IMR-90 (cell line): ENCODE measurements at regions not wholly inside any gene's neighbourhood (a gene's known extent, or its start where the extent isn't known, plus 50 kb on each side); places are given as distances from the start of the nearest gene placed in this dataset.

Source experiments
- ATAC-seq: fragments of 200-7000 bp; cut with Tn5 transposase; 2 replicates; pipeline ENCODE4 v1.9.1; 2020; ENCODE audit warnings: low read depth, mild to moderate bottlenecking, moderate library complexity
- BruUV-seq: library from RNA; stranded (reverse); fragments of 400-500 nt; replicated peaks from 2 replicates; lab custom pipeline; 2021; lab: Mats Ljungman, UMichigan
- CTCF ChIA-PET: fragments of 300-600 bp; formaldehyde crosslinking; extraction: SDS; loops from one replicate; lab custom pipeline; 2021; ENCODE audit warnings: antibody characterized with exemption; lab: Yijun Ruan, JAX
- POLR2A ChIA-PET: fragments of 300-600 bp; sonication (Branson Sonifier 250); formaldehyde crosslinking; loops from one replicate; lab custom pipeline; 2022; ENCODE audit warnings: antibody characterized with exemption; ENCODE audit not compliant: unreplicated experiment; lab: Charles Lee
- DNase-seq: peaks from one replicate; pipeline ENCODE4 v3.0.0; 2013
- H2AFZ ChIP-seq: replicated peaks from 2 replicates; pipeline ENCODE3; 2013; ENCODE audit warnings: low read length, mild to moderate bottlenecking; ENCODE audit not compliant: poor library complexity
- H2AK5ac ChIP-seq: 2 replicates; pipeline ENCODE4 v1.6.1; 2013; ENCODE audit warnings: low read depth, low read length, inconsistent platforms
- H2AK9ac ChIP-seq: replicated peaks from 2 replicates; pipeline ENCODE3; 2013; ENCODE audit warnings: mild to moderate bottlenecking, low read depth, low read length, moderate library complexity; ENCODE audit not compliant: poor library complexity
- H2BK120ac ChIP-seq: 2 replicates; pipeline ENCODE4 v1.6.1; 2013; ENCODE audit warnings: low read depth, low read length, inconsistent platforms
- H2BK15ac ChIP-seq: 3 replicates; pipeline ENCODE4 v1.6.1; 2013; ENCODE audit warnings: low read depth, low read length, inconsistent platforms
- H2BK20ac ChIP-seq: 2 replicates; pipeline ENCODE4 v1.6.1; 2013; ENCODE audit warnings: low read depth, mild to moderate bottlenecking, inconsistent platforms, low read length, moderate library complexity
- H2BK5ac ChIP-seq: 2 replicates; pipeline ENCODE4 v1.6.1; 2013; ENCODE audit warnings: mild to moderate bottlenecking, low read depth, low read length, inconsistent platforms; ENCODE audit not compliant: poor library complexity, severe bottlenecking
- H3K14ac ChIP-seq: replicated peaks from 2 replicates; pipeline ENCODE4 v1.6.1; 2013; ENCODE audit warnings: low read depth, low read length, inconsistent platforms
- H3K18ac ChIP-seq: 2 replicates; pipeline ENCODE4 v1.6.1; 2013; ENCODE audit warnings: low read depth, low read length, control low read depth
- H3K23ac ChIP-seq: 2 replicates; pipeline ENCODE4 v1.6.1; 2013; ENCODE audit warnings: low read depth, low read length, inconsistent platforms
- H3K27ac ChIP-seq: 2 replicates; pipeline ENCODE4 v1.5.1; 2013; ENCODE audit warnings: mild to moderate bottlenecking, control low read depth, low read length; ENCODE audit not compliant: insufficient read depth
- H3K27me3 ChIP-seq: 2 replicates; pipeline ENCODE4 v1.6.1; 2013; ENCODE audit warnings: low read length; ENCODE audit not compliant: control insufficient read depth, insufficient read depth
- H3K36me3 ChIP-seq: 2 replicates; pipeline ENCODE4 v1.6.1; 2013; ENCODE audit warnings: low read length, mixed read lengths; ENCODE audit not compliant: control insufficient read depth, insufficient read depth
- H3K4ac ChIP-seq: 2 replicates; pipeline ENCODE4 v1.6.1; 2013; ENCODE audit warnings: low read depth, low read length, inconsistent platforms
- H3K4me1 ChIP-seq: 2 replicates; pipeline ENCODE4 v1.6.1; 2013; ENCODE audit warnings: low read length, mixed read lengths; ENCODE audit not compliant: control insufficient read depth, insufficient read depth
- H3K4me2 ChIP-seq: 2 replicates; pipeline ENCODE4 v1.6.1; 2013; ENCODE audit warnings: low read depth, mild to moderate bottlenecking, control low read depth, low read length, moderate library complexity
- H3K4me3 ChIP-seq: 2 replicates; pipeline ENCODE4 v1.5.1; 2013; ENCODE audit warnings: low read depth, mild to moderate bottlenecking, control low read depth, low read length, moderate library complexity; ENCODE audit not compliant: insufficient read depth
- H3K56ac ChIP-seq: 2 replicates; pipeline ENCODE4 v1.6.1; 2013; ENCODE audit warnings: low read length, inconsistent platforms; ENCODE audit not compliant: insufficient read depth; ENCODE audit errors: extremely low read depth
- H3K79me1 ChIP-seq, 2 experiments: 2 replicates each; pipeline ENCODE4 v1.6.1; 2013; ENCODE audit warnings: low read length in 2 of 2, inconsistent platforms in 1 of 2, low read depth in 1 of 2
- H3K9ac ChIP-seq: 2 replicates; pipeline ENCODE4 v1.6.1; 2013; ENCODE audit warnings: low read depth, low read length, control low read depth
- H3K9me1 ChIP-seq: 2 replicates; pipeline ENCODE4 v1.6.1; 2013; ENCODE audit warnings: low read length, inconsistent platforms; ENCODE audit not compliant: insufficient read depth
- H3K9me3 ChIP-seq: 2 replicates; pipeline ENCODE4 v1.6.1; 2013; ENCODE audit warnings: low read length; ENCODE audit not compliant: control insufficient read depth, insufficient read depth
- H4K20me1 ChIP-seq: 2 replicates; pipeline ENCODE4 v1.6.1; 2013; ENCODE audit warnings: low read length, inconsistent platforms; ENCODE audit not compliant: insufficient read depth
- H4K5ac ChIP-seq: 2 replicates; pipeline ENCODE4 v1.6.1; 2013; ENCODE audit warnings: mild to moderate bottlenecking, low read depth, low read length, control low read depth
- H4K8ac ChIP-seq, 2 experiments: 2 replicates each; pipeline ENCODE4 v1.6.1; 2013; ENCODE audit warnings: low read depth in 2 of 2, low read length in 2 of 2, control low read depth in 1 of 2, inconsistent platforms in 1 of 2
- H4K91ac ChIP-seq: 2 replicates; pipeline ENCODE4 v1.6.1; 2013; ENCODE audit warnings: low read depth, low read length, inconsistent platforms; ENCODE audit not compliant: insufficient read depth
- RFX5 ChIP-seq: IDR thresholded peaks from 2 replicates; pipeline ENCODE4 v1.8.0; 2012; ENCODE audit warnings: low read depth, mild to moderate bottlenecking, low read length, moderate library complexity
- WGBS, 2 experiments: methylation state at CpG; one replicate each; pipeline versions ENCODE4 v1.1.5 to v1.1.7; 2013; ENCODE audit warnings: missing lambda C conversion rate in 2 of 2; ENCODE audit not compliant: insufficient read length in 1 of 2; ENCODE audit errors: extremely low coverage in 2 of 2; 5-methylcytosine and 5-hydroxymethylcytosine counted together
- dilution Hi-C: fragments of 300-500 bp; cut with HindIII; formaldehyde crosslinking; loops from one replicate; pipeline ENCODE4 v1.14.3; 2018; ENCODE audit warnings: low sequenced_read_pairs; ENCODE audit not compliant: unreplicated experiment
- in situ Hi-C: fragments of 300-500 bp; cut with MboI; formaldehyde crosslinking; loops from 3 replicates; pipeline ENCODE4 v1.14.3; 2019; ENCODE audit warnings: low sequenced_read_pairs, inconsistent platforms, mixed read lengths
- intact Hi-C: fragments of 100-400 bp; cut with micrococcal nuclease; formaldehyde crosslinking; loops from 2 replicates; pipeline ENCODE4 v1.10.0; 2022

DNA sequence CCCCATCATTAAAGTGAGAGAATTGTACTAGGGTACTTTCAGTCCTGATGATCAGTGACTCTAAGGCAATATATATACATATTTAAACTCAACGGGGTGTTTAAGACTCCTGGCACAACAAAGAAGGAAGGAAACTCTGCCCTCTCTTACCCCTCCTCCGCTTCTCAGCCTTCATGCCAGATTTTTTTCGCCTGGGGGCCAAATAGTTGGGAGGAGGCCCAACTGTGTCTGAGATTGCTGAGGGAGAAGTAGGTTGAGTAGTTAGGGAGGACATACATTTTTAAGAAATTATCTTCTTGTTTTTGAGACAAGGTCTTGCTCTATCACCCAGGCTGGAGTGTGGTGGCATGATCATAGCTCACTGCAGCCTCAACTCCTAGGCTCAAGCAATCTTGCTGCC lies 127.7 kb upstream of the SHB start:
- Histone ChIP-seq H3K27ac (no peak overlapping the region), H2AFZ (no peak overlapping the region), H3K18ac (no peak overlapping the region), H3K4me3 (no peak overlapping the region), H3K27me3 (peaks cover 40% of the 10 kb centered on the region), H2BK120ac (no peak overlapping the region), H4K20me1 (no peaks in the 10 kb centered on the region), H2AK9ac (no peak overlapping the region), H3K4me2 (no peak overlapping the region), H3K14ac (no peak overlapping the region), H3K56ac (no peak overlapping the region), H2BK15ac (no peak overlapping the region), H2AK5ac (no peak overlapping the region), H4K91ac (no peak overlapping the region), H3K4me1 (no peaks in the 10 kb centered on the region), H2BK20ac (no peak overlapping the region), H3K4ac (no peak overlapping the region), H3K9ac (no peak overlapping the region), H4K8ac (no peak overlapping the region), H3K36me3 (no peaks in the 10 kb centered on the region), H2BK5ac (no peak overlapping the region), H4K5ac (no peak overlapping the region), H3K9me1 (no peaks in the 10 kb centered on the region), H3K79me1 (no peaks in the 10 kb centered on the region), H3K9me3 (no peaks in the 10 kb centered on the region), H3K23ac (no peak overlapping the region)
- in situ Hi-C loops (no loop called here), dilution Hi-C loops (no loop called here), intact Hi-C loops (no loop called here)
- CTCF ChIA-PET = no interaction called here
- POLR2A ChIA-PET = no interaction called here
- no TSS peak for BruUV-seq
- no CpG with 5 or more reads among the region's 3 CpGs for WGBS, 2 experiments
- DNase-seq (no peak), ATAC-seq (no peak)
- TF ChIP-seq RFX5 = no peak
